Activated CD4-positive, alpha-beta T cell treated with anti-CD3 and anti-CD28 coated beads, Interleukin-2, amount 50 U/mL, for 16 hours (primary cell): ENCODE measurements at regions not wholly inside any gene's neighbourhood (a gene's known extent, or its start where the extent isn't known, plus 50 kb on each side); places are given as distances from the start of the nearest gene placed in this dataset.
"Not testable (repeated sequence)": the region's sequence is repeated elsewhere in the genome, so short reads cannot be mapped to it uniquely, and the experiment has no call there.

Experiments
- DNase-seq: peaks from one replicate; pipeline ENCODE4 v3.0.0-alpha.2; 2020

- DNase-seq = not testable (repeated sequence)
Observed at GRCh38 chr2:76697439-76697838, 824.7 kb downstream of the LRRTM4 start.

GRCh38 chr2:76692908-76693307 lies 829.3 kb downstream of the LRRTM4 start:
- no peak for DNase-seq

- no peak for DNase-seq
Observed at GRCh38 chr2:76688732-76689131, 833.4 kb downstream of the LRRTM4 start.

- no peak for DNase-seq
Observed at GRCh38 chr2:76687923-76688322, 834.3 kb downstream of the LRRTM4 start.

- no peak for DNase-seq
Observed at GRCh38 chr2:76684756-76685155, 837.4 kb downstream of the LRRTM4 start.

GRCh38 chr2:76679025-76679396 lies 843.2 kb downstream of the LRRTM4 start:
- DNase-seq = no peak

GRCh38 chr2:76678383-76679024 lies 843.7 kb downstream of the LRRTM4 start:
- no peak for DNase-seq

- no peak for DNase-seq
Observed at GRCh38 chr2:76675212-76675611, 847.0 kb downstream of the LRRTM4 start.

GRCh38 chr2:76672798-76673197 lies 849.4 kb downstream of the LRRTM4 start:
- no peak for DNase-seq

- DNase-seq = no peak
Observed at GRCh38 chr2:76669966-76670465, 852.2 kb downstream of the LRRTM4 start.

- DNase-seq = no peak
Observed at GRCh38 chr2:76668279-76668678, 853.9 kb downstream of the LRRTM4 start.

GRCh38 chr2:76667821-76668271 lies 854.3 kb downstream of the LRRTM4 start:
- no peak for DNase-seq

GRCh38 chr2:76642129-76642528 lies 880.0 kb downstream of the LRRTM4 start:
- no peak for DNase-seq

GRCh38 chr2:76641506-76641905 lies 880.7 kb downstream of the LRRTM4 start:
- DNase-seq = no peak

GRCh38 chr2:76640905-76641304 lies 881.3 kb downstream of the LRRTM4 start:
- DNase-seq = no peak

- no peak for DNase-seq
Observed at GRCh38 chr2:76639171-76639680, 883.0 kb downstream of the LRRTM4 start.

- no peak for DNase-seq
Observed at GRCh38 chr2:76633276-76633921, 888.8 kb downstream of the LRRTM4 start.

- DNase-seq = no peak
Observed at GRCh38 chr2:76625101-76625500, 897.1 kb downstream of the LRRTM4 start.

- no peak for DNase-seq
Observed at GRCh38 chr2:76613330-76613729, 902.6 kb upstream of the GCFC2 start.

- DNase-seq = no peak
Observed at GRCh38 chr2:76612764-76613163, 902.0 kb upstream of the GCFC2 start.

GRCh38 chr2:76610451-76610850 lies 899.7 kb upstream of the GCFC2 start:
- no peak for DNase-seq

- peak; percentile 61 for DNase-seq
Observed at GRCh38 chr2:76599732-76600368, 889.1 kb upstream of the GCFC2 start.

- DNase-seq = no peak
Observed at GRCh38 chr2:76584474-76584873, 873.8 kb upstream of the GCFC2 start.

- no peak for DNase-seq
Observed at GRCh38 chr2:76579911-76580310, 869.2 kb upstream of the GCFC2 start.
